Activated T-cell treated with anti-CD3 and anti-CD28 coated beads, Interleukin-2, amount 50 U/mL, for 72 hours (primary cell): ENCODE measurements at regions not wholly inside any gene's neighbourhood (a gene's known extent, or its start where the extent isn't known, plus 50 kb on each side); places are given as distances from the start of the nearest gene placed in this dataset.

ENCODE experiments used
- ATAC-seq, 2 donors: fragments of 150-1000 bp; cut with Tn5 transposase; replicated peaks in 1 of 2; 2 replicates each; pipeline ENCODE4 v1.10.0; 2021; ENCODE audit warnings: moderate library complexity in 2 of 2, mild to moderate bottlenecking in 1 of 2
- DNase-seq, 2 donors: peaks; one replicate each; pipeline ENCODE4 v3.0.0; 2021 to 2022; ENCODE audit warnings: mixed read lengths in 1 of 2
- H3K27ac Mint-ChIP-seq: one replicate; pipeline ENCODE4 v1.8.0; 2022; ENCODE audit warnings: mild to moderate bottlenecking, moderate library complexity, mixed read lengths
- H3K27me3 Mint-ChIP-seq: one replicate; pipeline ENCODE4 v1.8.0; 2022; ENCODE audit warnings: low read depth, mixed read lengths
- H3K36me3 Mint-ChIP-seq, 2 donors: one replicate each; pipeline ENCODE4 v1.8.0; 2022; ENCODE audit warnings: mixed read lengths in 2 of 2, mild to moderate bottlenecking in 1 of 2; ENCODE audit not compliant: insufficient read depth in 2 of 2
- H3K4me1 Mint-ChIP-seq: one replicate; pipeline ENCODE4 v1.8.0; 2022; ENCODE audit warnings: low read depth, mixed read lengths
- H3K4me3 Mint-ChIP-seq, 2 donors: one replicate each; pipeline ENCODE4 v1.8.0; 2022; ENCODE audit warnings: mild to moderate bottlenecking in 2 of 2, mixed read lengths in 2 of 2, moderate library complexity in 2 of 2
- H3K9me3 Mint-ChIP-seq, 2 donors: one replicate each; pipeline ENCODE4 v1.8.0; 2022; ENCODE audit warnings: mixed read lengths in 2 of 2

DNA sequence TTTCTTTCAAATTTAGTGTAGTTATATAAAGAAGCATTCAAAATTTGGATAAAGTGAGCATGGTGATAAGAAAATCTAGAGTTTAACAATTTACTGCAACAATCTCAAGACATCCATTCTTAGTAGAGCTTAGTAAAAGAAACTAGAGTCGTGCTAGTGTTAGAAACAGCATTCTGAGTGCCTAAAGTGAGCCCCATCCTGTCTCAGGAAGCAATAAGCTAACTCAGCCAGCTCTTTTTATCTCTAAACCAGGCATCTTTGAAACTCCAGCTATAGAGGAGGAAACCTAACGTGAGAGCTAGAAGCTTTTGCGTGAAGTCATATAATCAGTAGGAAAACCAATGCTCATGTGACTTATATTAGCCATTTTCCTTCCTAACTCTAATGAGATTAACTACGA, 1187.1 kb upstream of the EPHA6 start:
- ATAC-seq: no peak
- no peaks in the 10 kb centered on the region for H3K27me3 Mint-ChIP-seq
- no peaks in the 10 kb centered on the region for H3K9me3 Mint-ChIP-seq
- no peak for DNase-seq
- no peaks in the 10 kb centered on the region for H3K4me1 Mint-ChIP-seq
- no peaks in the 10 kb centered on the region for H3K36me3 Mint-ChIP-seq
- no peak overlapping the region for H3K4me3 Mint-ChIP-seq
- H3K27ac Mint-ChIP-seq: no peak overlapping the region

DNA sequence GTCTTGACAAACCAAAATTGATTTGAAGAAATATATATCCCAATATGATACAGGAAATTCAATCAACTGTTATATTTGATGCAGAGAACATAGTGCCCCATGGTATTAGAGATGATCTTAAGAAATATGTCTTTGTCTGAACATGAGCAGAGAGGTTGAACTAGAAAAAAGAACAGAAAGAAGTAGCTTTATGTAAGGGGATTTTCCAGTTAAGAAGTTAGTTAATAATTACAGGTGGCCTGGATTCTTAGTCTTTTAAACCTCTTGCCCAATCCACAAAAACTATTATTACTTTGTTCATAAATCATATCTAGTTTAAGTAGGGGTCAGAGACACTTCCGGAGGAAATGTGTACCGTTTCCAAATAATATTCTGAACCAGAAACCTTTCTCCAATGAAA, 1186.7 kb upstream of the EPHA6 start:
- DNase-seq (no peak), ATAC-seq (no peak)
- H3K9me3 Mint-ChIP-seq: no peaks in the 10 kb centered on the region
- no peaks in the 10 kb centered on the region for H3K27me3 Mint-ChIP-seq
- no peaks in the 10 kb centered on the region for H3K4me1 Mint-ChIP-seq
- no peak overlapping the region for H3K4me3 Mint-ChIP-seq
- no peaks in the 10 kb centered on the region for H3K36me3 Mint-ChIP-seq
- no peak overlapping the region for H3K27ac Mint-ChIP-seq

DNA sequence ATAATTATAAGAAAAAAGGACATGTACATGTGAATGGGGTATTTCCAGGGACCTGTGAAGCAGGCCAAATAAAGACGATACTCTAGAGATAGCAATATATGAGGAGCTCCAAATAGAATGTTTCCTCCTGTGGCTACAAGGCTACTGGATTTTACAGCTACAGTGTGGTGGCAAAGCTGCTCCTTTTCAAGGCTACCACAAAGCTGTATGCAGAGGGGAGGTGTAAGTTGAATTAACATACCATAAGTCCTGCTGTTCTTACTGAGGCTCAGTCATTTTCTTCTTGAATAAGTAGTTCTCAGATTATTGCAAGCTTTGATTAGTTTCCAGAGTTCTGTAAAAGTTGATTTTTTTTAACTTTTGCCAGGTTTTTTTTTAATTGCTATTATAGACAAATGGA, 1184.6 kb upstream of the EPHA6 start:
- DNase-seq (no peak), ATAC-seq (no peak)
- no peak overlapping the region for H3K27ac Mint-ChIP-seq
- H3K4me3 Mint-ChIP-seq: no peak overlapping the region
- no peaks in the 10 kb centered on the region for H3K4me1 Mint-ChIP-seq
- H3K27me3 Mint-ChIP-seq: no peaks in the 10 kb centered on the region
- no peaks in the 10 kb centered on the region for H3K9me3 Mint-ChIP-seq
- no peaks in the 10 kb centered on the region for H3K36me3 Mint-ChIP-seq

DNA sequence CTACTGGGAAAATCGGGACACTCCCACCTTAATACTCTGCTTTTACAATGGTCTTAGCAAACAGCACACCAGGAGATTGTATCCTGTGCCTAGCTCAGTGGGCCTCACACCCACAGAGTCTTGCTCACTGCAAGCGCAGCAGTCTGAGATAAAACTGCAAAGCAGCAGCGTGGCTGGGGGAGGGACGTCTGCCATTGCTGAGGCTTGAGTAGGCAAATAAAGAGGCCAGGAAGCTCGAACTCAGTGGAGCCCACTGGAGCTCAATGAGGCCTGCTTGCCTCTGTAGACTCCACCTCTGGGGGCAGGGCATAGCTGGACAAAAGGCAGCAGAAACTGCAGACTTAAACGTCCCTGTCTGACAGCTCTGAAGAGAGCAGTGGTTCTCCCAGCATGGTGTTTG, 1169.1 kb upstream of the EPHA6 start:
- DNase-seq (no peak), ATAC-seq (no peak)
- Mint-ChIP-seq H3K27ac (no peak overlapping the region), H3K27me3 (no peaks in the 10 kb centered on the region), H3K36me3 (peaks cover 0 to 3% of the 10 kb centered on the region in 2 donors), H3K4me1 (no peaks in the 10 kb centered on the region), H3K9me3 (peaks cover 14 to 19% of the 10 kb centered on the region in 2 donors), H3K4me3 (no peak overlapping the region)

DNA sequence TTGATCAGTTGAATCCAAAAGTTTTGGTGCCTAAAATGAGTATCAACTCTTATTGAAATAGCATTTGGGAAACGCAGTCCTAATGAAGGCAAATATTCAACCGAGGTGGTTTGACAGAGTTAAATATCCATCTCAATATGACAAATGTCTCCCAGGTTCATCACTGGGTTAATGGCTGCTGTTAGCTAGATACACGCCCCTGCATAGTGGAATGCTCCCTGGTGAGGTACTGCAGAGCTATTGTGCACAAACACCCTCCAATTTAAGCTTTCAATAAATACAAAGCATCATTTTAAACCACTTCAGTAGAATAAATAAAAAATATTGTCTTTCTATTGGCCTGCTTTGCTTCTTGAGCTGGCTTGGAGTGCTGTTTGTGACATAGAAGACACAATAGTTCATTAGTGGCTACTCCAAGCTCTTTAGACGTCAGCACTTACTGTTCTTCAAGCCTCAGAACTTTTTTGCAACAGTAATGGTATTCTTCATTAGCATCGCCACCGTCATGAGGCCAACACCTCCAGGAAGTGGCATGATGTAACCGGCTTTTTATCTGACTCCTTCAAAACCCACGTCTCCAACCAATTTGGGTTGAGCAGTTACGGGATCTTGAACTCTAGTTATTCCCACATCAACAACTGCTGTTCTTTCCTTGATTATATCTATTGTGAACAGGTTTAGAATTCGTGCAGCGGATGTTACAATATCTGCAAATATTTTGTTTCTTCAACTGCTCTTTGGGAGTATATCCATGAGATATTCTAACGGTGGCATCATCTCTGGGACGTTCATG, 1159.6 kb upstream of the EPHA6 start:
- Mint-ChIP-seq H3K4me3 (no peak overlapping the region), H3K27ac (no peak overlapping the region), H3K36me3 (peaks cover 0 to 3% of the 10 kb centered on the region in 2 donors), H3K4me1 (no peaks in the 10 kb centered on the region), H3K9me3 (peaks cover 3 to 4% of the 10 kb centered on the region in 2 donors), H3K27me3 (no peaks in the 10 kb centered on the region)
- no peak for DNase-seq
- ATAC-seq: no peak

DNA sequence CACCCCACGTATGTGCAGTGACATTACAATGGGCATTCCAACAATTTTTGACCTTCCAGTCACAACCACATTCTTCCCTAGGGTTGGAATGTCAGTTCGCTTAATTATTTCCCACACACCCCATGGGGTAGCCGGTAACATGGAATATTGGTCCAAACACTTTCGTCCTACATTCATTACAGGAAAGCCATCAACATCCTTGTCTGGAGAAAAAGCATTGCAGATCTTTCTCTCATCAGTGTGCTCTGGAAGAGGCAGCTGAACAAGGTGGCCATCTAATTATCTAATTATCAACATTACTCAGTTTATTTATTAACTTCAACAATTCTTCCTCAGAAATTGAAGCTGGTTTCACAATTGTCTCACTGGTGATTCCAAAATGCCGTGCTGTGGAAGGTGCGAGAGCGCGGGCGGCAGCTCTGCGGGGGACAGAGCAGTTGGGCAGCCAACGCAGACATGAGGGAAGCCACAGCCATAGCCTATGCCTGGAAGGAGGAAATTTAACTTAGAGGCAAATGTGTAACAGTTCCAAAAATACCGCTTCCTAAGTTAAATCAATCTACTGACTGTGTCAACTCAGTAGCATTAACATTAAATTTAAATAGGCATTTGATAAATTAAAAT, 1158.9 kb upstream of the EPHA6 start:
- Mint-ChIP-seq H3K27me3 (no peaks in the 10 kb centered on the region), H3K27ac (no peak overlapping the region), H3K4me1 (no peaks in the 10 kb centered on the region), H3K36me3 (peaks cover 0 to 3% of the 10 kb centered on the region in 2 donors), H3K4me3 (no peak overlapping the region), H3K9me3 (peaks cover 4 to 6% of the 10 kb centered on the region in 2 donors)
- DNase-seq: no peak
- ATAC-seq: no peak

DNA sequence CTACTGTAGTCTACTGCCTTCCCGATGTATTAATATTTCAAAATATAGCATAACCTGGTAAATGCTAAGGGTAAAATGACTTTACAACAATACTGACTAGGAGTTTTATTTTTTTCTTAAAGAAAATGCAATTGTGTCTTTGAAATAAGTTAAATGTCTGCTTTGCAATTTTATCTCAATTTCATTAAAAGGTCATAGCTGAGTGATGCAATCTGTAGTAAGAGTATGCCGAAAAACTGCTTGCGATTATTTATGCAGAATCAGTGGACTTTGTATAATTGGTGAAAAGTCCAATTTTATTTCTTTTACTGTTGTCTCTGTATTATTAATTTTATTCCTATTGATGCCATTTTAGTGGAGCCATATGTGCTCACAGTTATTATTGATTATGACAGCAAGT, 1143.6 kb upstream of the EPHA6 start:
- Mint-ChIP-seq H3K27ac (no peak overlapping the region), H3K36me3 (no peaks in the 10 kb centered on the region), H3K9me3 (peaks cover 0 to 2% of the 10 kb centered on the region in 2 donors), H3K27me3 (no peaks in the 10 kb centered on the region), H3K4me3 (no peak overlapping the region), H3K4me1 (no peaks in the 10 kb centered on the region)
- ATAC-seq (no peak), DNase-seq (no peak)

DNA sequence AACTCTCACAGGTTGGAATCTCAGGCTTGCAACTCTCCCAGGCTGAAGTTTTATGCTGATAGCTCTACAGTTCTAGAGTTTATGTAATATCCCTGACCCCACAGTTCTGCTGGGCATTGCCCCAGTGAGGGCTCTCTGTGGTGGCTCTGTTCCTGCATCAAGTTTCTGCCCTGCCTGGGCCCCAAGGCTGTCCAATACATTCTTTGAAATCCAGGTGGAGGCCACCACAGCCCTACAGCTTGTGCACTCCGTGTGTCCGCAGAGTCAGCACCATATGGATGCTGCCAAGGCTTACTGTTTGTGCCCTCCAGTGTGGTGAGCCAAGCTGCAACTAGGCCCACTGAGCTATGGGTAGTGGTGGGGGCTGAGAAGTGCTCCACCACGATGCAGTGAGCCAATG, 1141.2 kb upstream of the EPHA6 start:
- Mint-ChIP-seq H3K4me1 (no peaks in the 10 kb centered on the region), H3K9me3 (peaks cover under 1 to 2% of the 10 kb centered on the region in 2 donors), H3K36me3 (no peaks in the 10 kb centered on the region), H3K27me3 (no peaks in the 10 kb centered on the region), H3K27ac (no peak overlapping the region), H3K4me3 (no peak overlapping the region)
- ATAC-seq (no peak), DNase-seq (no peak)

DNA sequence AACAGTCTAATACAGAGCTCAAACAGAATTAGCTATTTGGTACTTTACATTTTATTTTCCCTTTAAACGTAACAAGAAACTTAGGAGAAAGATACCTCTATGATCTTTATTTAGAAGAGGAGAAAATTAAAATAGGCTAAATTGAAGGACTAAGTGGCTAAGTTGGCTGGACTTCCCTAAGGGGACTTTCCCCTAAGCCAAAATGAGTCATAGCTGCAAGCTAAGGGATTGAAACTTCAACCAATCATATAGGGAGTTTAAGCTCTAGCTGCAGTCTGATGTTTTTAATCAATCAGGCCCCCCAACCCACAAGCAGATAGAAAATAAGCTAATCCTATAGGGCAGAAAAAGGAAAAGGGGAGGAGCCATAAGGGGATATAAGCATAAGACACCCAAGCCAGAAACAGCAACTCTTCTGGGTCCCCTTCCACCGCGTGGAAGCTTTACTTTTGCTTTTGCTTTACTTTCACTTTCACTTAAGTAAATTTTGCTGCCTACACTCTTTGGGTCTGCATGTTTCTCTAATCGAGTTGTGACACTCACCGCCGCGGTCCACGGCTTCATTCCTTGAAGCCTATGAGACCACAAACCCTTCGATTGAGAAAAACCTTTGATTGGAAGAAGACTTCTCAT, 1108.5 kb upstream of the EPHA6 start:
- DNase-seq: peak in 1 of 2 donors; percentile 2
- Mint-ChIP-seq H3K27ac (no peak overlapping the region), H3K9me3 (peaks cover 5 to 16% of the 10 kb centered on the region in 2 donors), H3K4me1 (no peaks in the 10 kb centered on the region), H3K4me3 (peak overlapping the region; percentile 46 to 74), H3K27me3 (no peaks in the 10 kb centered on the region), H3K36me3 (no peaks in the 10 kb centered on the region)
- peak; percentile 43 to 55 for ATAC-seq

DNA sequence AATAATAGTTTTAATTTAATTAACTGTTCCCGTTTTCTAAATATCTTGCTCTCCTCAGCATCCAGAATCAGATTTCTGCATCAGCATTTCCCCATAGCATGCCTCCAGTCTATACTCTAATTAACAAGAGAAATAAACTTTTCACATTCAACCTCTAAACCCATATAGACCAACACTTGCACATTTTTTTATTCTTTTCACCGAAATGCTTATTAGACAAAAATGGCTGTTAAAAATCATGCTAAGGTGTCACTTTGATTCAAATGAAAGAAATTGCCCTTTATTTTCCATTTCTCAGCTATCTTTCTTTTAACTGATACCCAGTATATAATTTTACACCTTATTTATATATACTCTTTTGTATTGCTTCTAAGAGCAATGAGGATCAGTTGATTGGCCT, 1107.1 kb upstream of the EPHA6 start:
- no peaks in the 10 kb centered on the region for H3K4me1 Mint-ChIP-seq
- peaks cover 5 to 15% of the 10 kb centered on the region in 2 donors for H3K9me3 Mint-ChIP-seq
- H3K27me3 Mint-ChIP-seq: no peaks in the 10 kb centered on the region
- H3K36me3 Mint-ChIP-seq: no peaks in the 10 kb centered on the region
- DNase-seq (no peak), ATAC-seq (no peak)
- H3K4me3 Mint-ChIP-seq: no peak overlapping the region
- H3K27ac Mint-ChIP-seq: no peak overlapping the region

DNA sequence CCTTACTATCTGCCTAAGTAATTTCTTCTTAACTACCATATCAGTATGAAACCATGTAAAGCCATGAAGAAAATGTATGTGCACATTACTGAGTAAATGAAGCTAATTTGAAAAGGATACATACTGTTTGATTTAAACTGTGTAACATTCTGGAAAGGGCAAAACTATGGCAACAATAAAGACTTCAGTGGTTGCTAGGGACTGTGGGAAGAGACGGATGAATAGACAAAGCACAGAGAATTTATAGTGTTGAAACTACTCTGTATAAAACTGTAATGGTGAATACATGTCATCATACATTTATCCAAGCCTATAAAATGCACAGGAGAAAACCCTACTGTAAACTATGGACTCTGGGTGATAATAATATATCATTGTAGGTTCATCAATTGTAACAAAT, 1103.7 kb upstream of the EPHA6 start:
- ATAC-seq (no peak), DNase-seq (no peak)
- no peaks in the 10 kb centered on the region for H3K36me3 Mint-ChIP-seq
- no peaks in the 10 kb centered on the region for H3K4me1 Mint-ChIP-seq
- no peak overlapping the region for H3K4me3 Mint-ChIP-seq
- no peak overlapping the region for H3K27ac Mint-ChIP-seq
- H3K9me3 Mint-ChIP-seq: peaks cover 0 to 4% of the 10 kb centered on the region in 2 donors
- H3K27me3 Mint-ChIP-seq: no peaks in the 10 kb centered on the region

DNA sequence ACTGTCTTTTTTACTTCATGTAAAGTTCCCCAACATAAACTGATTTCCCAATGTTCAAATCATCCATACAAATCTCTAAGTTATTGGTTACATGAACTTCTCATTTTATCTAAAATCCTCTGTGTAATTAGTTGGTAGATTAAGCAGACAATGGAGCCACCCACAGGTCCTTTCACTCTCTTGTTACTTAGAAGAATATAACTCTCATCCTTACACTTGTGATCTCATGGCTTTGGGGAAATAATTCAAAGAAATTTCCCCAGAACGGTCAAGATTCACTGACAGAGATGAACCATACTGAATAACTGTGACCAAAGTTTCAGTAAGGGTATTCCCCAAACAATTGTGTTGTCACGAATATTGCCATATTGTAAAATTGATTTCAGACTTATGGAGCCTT, 1102.6 kb upstream of the EPHA6 start:
- no peak for ATAC-seq
- H3K4me1 Mint-ChIP-seq: no peaks in the 10 kb centered on the region

DNA sequence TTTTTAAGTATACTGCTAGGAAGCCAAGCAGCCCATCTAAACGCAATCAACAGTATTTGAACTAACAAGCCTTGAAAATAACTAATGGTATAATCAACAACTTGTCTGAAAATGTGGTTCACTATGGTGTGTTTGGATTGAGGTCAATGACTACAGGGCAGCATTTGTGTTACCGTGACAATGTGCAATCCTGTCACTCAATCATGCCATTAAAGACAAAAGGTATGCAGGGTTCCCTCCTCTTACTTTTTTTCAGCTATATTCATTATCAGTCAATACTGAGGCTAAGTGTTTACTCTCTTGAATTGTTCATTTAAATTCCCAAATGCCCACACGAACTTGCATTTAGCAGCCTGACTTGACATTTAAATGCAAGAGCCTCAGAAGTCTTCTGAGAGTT, 1099.3 kb upstream of the EPHA6 start:
- no peak for ATAC-seq
- Mint-ChIP-seq H3K4me3 (no peak overlapping the region), H3K36me3 (no peaks in the 10 kb centered on the region), H3K9me3 (peaks cover 0 to 3% of the 10 kb centered on the region in 2 donors), H3K4me1 (no peaks in the 10 kb centered on the region), H3K27ac (no peak overlapping the region), H3K27me3 (no peaks in the 10 kb centered on the region)
- no peak for DNase-seq

More for the DNA sequence above, 1102.6 kb upstream of the EPHA6 start:
- Mint-ChIP-seq H3K9me3 (peaks cover 0 to 4% of the 10 kb centered on the region in 2 donors), H3K27me3 (no peaks in the 10 kb centered on the region), H3K36me3 (no peaks in the 10 kb centered on the region), H3K4me3 (no peak overlapping the region), H3K27ac (no peak overlapping the region)
- DNase-seq: no peak
